Heart left ventricle (tissue), 16 donors: ENCODE measurements at regions not wholly inside any gene's neighbourhood (a gene's known extent, or its start where the extent isn't known, plus 50 kb on each side); places are given as distances from the start of the nearest gene placed in this dataset.

Experiments
- ATAC-seq, 4 donors: fragments of 200-7000 bp; cut with Tn5 transposase; one replicate each; pipeline ENCODE4 v1.9.1; 2020 to 2022; ENCODE audit warnings: moderate library complexity in 4 of 4, mild to moderate bottlenecking in 3 of 4, moderate number of reproducible peaks in 1 of 4
- DNase-seq, 5 donors: peaks; one replicate each; pipeline ENCODE4 v3.0.0-alpha.2; 2020
- H3K27ac ChIP-seq, 12 donors: fragments of 200-600 bp; sonication (generic) in 4 of 12; one replicate each; pipeline versions ENCODE4 v1.5.0 to v1.8.0; 2016 to 2022; ENCODE audit warnings: mild to moderate bottlenecking in 2 of 12
- H3K27me3 ChIP-seq, 9 donors: fragments of 200-600 bp; sonication (generic) in 2 of 9; one replicate each; pipeline versions ENCODE4 v1.5.1 to v1.8.0; 2016 to 2022; ENCODE audit warnings: mild to moderate bottlenecking in 3 of 9
- H3K36me3 ChIP-seq, 9 donors: fragments of 200-600 bp; sonication (generic) in 2 of 9; one replicate each; pipeline versions ENCODE4 v1.5.0 to v1.8.0; 2018 to 2022; ENCODE audit warnings: mild to moderate bottlenecking in 2 of 9
- H3K4me1 ChIP-seq, 12 donors: fragments of 200-600 bp; sonication (generic) in 4 of 12; one replicate each; pipeline versions ENCODE4 v1.5.0 to v1.8.0; 2016 to 2022; ENCODE audit warnings: mild to moderate bottlenecking in 3 of 12
- H3K4me3 ChIP-seq, 12 donors: fragments of 200-600 bp; sonication (generic) in 4 of 12; one replicate each; pipeline versions ENCODE4 v1.5.0 to v1.8.0; 2017 to 2022; ENCODE audit warnings: mild to moderate bottlenecking in 9 of 12, moderate library complexity in 4 of 12
- H3K9me3 ChIP-seq, 12 donors: fragments of 200-600 bp; sonication (generic) in 4 of 12; one replicate each; pipeline versions ENCODE4 v1.5.0 to v1.8.0; 2016 to 2022; ENCODE audit warnings: mild to moderate bottlenecking in 1 of 12
- POLR2A ChIP-seq, 2 donors: fragments of 450-650 bp; IDR thresholded peaks; one replicate each; pipeline ENCODE4 v1.6.1; 2017; ENCODE audit warnings: antibody characterized with exemption in 2 of 2, mild to moderate bottlenecking in 2 of 2, moderate library complexity in 2 of 2
- WGBS, 4 donors: extraction: QIAGEN DNeasy Blood & Tissue Kit in 2 of 4; methylation state at CpG; one replicate each; pipeline versions ENCODE4 v1.1.5 to v1.1.7; 2013 to 2018; 5-methylcytosine and 5-hydroxymethylcytosine counted together
- intact Hi-C, 10 donors: fragments of 100-400 bp; cut with DNase I; formaldehyde crosslinking; loops; one replicate each; pipeline versions ENCODE4 v1.11.1 to v1.14.2; 2022
- TF ChIP-seq, protein P1 (sequence below), 12 donors: fragments of 200-600 bp; sonication (generic) in 4 of 12; IDR thresholded peaks; one replicate each; pipeline versions ENCODE4 v1.5.0 to v1.8.0; 2018 to 2022; ENCODE audit warnings: antibody characterized with exemption in 12 of 12, mild to moderate bottlenecking in 5 of 12
- donor health status: ischemic (EF 13 %, LVEDD 7.1; RV severe dilation, severe dysfunction).
- donor health status: healthy with polysubstance abuse.
- donor health status: DM: no; HTN: yes; CAD: no.
- donor health status: DM: no; HTN: no; CAD: no.
- donor health status: ischemic (EF 25% LVEDD 6.9; RV normal size, moderate dysfunction).
- donor health status: ischemic (EF 25% LVEDD 5.7; RV mildly dilated, moderate dysfunction).
- donor health status: healthy.
- donor health status: DM: yes; HTN: yes; CAD: no.
- donor health status: ischemic (EF 35%, LVEDD 5.7; RV mildly dilated, moderate dysfunction).
- donor health status: nonischemic (EF 11% LVEDD 7.7; RV severe dilation, severe dysfunction).
- donor health status: DM: yes; HTN: yes; CAD: no.
- donor health status: PGD.
- donor health status: ischemic (EF 29% LVEDD 5.4; RV normal size, mild dysfunction).
- donor health status: nonischemic (EF 23%, LVEDD 6.1; RV moderate dilation, normal function).

DNA sequence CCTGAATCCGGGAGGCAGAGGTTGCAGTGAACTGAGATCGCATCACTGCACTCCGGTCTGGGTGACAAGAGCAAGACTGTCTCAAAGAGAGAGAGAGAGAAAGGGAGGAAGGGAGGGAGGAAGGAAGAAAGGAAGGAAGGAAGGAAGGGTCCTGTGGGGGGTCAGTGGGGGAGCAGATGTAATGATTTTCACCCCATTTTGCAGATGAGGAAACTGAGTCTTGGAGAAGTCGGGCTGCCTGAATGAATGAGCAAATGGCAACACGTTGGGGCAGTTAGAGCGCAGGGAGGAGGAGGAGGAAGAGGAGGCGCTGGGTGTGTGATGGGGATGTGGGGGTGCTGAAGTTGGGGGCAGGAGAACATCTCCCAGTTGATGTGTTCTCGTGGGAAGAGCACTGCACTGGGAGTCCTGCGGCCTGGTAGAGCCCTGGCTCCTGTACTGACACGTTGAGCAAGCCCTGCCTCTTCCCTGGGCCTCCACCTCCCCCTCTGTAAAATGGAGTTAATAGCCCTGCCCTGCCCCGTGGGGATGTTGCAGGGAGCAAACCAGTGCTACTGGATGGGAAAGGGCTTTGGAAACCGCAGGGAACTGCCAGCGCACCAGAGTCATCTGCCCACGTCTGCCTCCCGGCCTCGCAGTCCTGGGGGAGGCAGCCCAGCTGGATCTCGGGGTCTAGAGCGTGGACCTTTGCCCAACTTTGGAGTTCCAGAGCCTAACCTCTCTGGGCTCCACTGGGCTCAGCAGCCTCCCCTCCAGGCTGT lies 103.2 kb upstream of the CASZ1 start:
- Histone ChIP-seq H3K27ac (no peak overlapping the region), H3K9me3 (no peaks in the 10 kb centered on the region), H3K36me3 (no peaks in the 10 kb centered on the region), H3K4me1 (peaks cover 0 to 3% (median 0%) of the 10 kb centered on the region in 12 donors), H3K27me3 (peaks cover 0 to 58% (median 3%) of the 10 kb centered on the region in 9 donors), H3K4me3 (no peak overlapping the region)
- 74 to 81% (median 78%) methylated on average over 12 to 18 of the region's 18 CpGs for WGBS, 4 donors
- intact Hi-C loops: no loop called here
- DNase-seq: peak in 2 of 5 donors; percentile 5 to 38
- ATAC-seq: no peak
- TF ChIP-seq, protein P1, sequence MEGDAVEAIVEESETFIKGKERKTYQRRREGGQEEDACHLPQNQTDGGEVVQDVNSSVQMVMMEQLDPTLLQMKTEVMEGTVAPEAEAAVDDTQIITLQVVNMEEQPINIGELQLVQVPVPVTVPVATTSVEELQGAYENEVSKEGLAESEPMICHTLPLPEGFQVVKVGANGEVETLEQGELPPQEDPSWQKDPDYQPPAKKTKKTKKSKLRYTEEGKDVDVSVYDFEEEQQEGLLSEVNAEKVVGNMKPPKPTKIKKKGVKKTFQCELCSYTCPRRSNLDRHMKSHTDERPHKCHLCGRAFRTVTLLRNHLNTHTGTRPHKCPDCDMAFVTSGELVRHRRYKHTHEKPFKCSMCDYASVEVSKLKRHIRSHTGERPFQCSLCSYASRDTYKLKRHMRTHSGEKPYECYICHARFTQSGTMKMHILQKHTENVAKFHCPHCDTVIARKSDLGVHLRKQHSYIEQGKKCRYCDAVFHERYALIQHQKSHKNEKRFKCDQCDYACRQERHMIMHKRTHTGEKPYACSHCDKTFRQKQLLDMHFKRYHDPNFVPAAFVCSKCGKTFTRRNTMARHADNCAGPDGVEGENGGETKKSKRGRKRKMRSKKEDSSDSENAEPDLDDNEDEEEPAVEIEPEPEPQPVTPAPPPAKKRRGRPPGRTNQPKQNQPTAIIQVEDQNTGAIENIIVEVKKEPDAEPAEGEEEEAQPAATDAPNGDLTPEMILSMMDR (IDR thresholded peaks at IDR 0.05): no peak
- no peak for TF ChIP-seq POLR2A (IDR thresholded peaks at IDR 0.05)

DNA sequence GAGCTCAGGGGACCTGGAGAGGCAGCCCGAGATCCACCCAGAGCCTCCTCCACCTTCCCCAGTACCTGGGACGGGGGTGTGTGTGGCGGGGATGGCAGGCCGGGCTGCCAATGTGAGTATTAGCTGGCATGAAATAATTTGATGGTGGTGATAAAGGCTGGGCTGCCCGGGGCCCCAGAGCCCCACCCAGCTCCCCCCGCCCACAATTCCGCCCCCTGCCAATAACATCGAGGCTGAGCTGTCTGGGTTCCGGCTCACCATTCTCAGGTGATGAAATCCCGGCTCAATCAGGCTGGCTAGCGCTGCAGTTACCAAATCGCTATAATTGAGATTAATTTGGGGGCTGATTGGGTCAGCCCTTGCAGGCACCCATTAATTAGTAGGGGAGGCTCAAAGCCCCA lies 103.8 kb upstream of the CASZ1 start:
- ATAC-seq (no peak), DNase-seq (no peak)
- WGBS, 4 donors: 70 to 79% (median 76%) methylated on average over 11 to 12 of the region's 12 CpGs
- Histone ChIP-seq H3K9me3 (no peaks in the 10 kb centered on the region), H3K36me3 (no peaks in the 10 kb centered on the region), H3K27ac (no peak overlapping the region), H3K4me1 (peaks cover 0 to 7% (median 0%) of the 10 kb centered on the region in 12 donors), H3K27me3 (peaks cover 0 to 57% (median 3%) of the 10 kb centered on the region in 9 donors), H3K4me3 (no peak overlapping the region)
- intact Hi-C loops: no loop called here
- no peak for TF ChIP-seq POLR2A (IDR thresholded peaks at IDR 0.05)

DNA sequence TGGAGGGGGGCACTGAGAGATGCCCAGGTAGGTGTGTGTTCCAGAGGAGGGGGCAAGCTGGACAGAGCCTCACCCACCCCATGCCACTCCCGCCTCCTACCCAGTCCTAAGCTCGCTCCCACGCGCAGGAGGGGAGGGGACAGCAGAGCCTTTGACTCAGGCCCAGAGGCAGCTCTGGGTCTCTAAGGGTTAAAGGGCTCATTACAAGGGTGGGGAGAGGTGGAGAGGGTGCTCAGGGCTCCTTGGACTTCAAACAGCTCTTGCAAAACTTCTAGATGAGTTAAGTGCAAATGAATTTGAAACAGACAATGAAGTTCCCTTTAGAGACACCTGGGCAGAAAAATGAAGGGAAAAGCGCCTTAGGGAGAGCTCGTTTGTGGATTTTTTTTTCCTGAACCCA lies 104.2 kb upstream of the CASZ1 start:
- no peaks in the 10 kb centered on the region for H3K9me3 ChIP-seq
- no peak for TF ChIP-seq POLR2A (IDR thresholded peaks at IDR 0.05)
- TF ChIP-seq, protein P1 (IDR thresholded peaks at IDR 0.05): no peak
- no peak for ATAC-seq
- H3K4me3 ChIP-seq: no peak overlapping the region
- peaks cover 0 to 55% (median 3%) of the 10 kb centered on the region in 9 donors for H3K27me3 ChIP-seq
- peaks cover 0 to 7% (median 0%) of the 10 kb centered on the region in 12 donors for H3K4me1 ChIP-seq
- H3K27ac ChIP-seq: no peak overlapping the region
- intact Hi-C loops: no loop called here
- DNase-seq: peak in 2 of 5 donors; percentile 20 to 44
- no peaks in the 10 kb centered on the region for H3K36me3 ChIP-seq
- WGBS, 4 donors: 58 to 77% (median 70%) methylated on average over 4 to 6 of the region's 6 CpGs

DNA sequence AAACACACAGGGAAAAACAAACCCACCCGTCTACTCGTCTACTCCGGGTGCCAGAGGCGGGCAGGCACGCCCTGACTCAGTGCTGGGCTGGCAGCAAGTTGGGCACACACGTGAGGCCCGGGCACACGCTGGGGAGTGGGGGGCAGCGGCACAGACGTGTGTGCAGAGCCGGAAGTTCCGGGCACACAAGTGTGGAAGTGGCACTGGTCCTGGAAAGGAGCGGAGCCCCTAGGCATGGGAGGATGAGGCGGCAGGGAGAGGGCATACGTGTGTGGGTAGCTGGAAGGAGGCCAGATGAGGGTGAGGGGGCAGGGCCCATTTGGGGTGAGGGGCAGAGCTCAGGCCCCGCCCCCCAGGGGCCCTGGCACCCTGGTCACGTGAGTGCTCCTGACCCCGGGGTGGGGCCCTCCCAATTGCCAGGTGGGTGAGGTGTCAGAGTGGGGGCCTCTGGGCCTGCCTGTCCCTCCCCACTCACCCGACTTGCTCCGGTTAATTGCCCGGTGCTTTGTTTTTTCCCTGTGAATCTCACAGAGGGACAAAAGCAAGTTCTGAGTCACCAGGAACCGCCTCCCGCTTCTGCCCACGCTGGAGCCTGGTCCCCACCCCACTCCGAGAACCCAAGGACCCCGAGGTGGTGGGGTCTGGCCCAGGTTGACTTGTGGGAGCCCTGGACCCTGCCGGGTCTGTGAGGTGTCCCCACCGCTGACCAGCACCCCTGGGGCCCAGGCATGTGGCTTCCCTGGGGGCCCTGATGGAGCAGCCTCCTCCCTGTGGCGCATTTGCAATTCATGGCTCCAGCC lies 104.8 kb upstream of the CASZ1 start:
- DNase-seq (peak in 2 of 5 donors; percentile 23 to 32), ATAC-seq (no peak)
- H3K27me3 ChIP-seq: peaks cover 0 to 54% (median 6%) of the 10 kb centered on the region in 9 donors
- no peaks in the 10 kb centered on the region for H3K36me3 ChIP-seq
- H3K27ac ChIP-seq: no peak overlapping the region
- H3K4me1 ChIP-seq: peaks cover 0 to 7% (median 0%) of the 10 kb centered on the region in 12 donors
- H3K9me3 ChIP-seq: no peaks in the 10 kb centered on the region
- H3K4me3 ChIP-seq: no peak overlapping the region
- WGBS, 4 donors: 64 to 73% (median 69%) methylated on average over 24 to 29 of the region's 29 CpGs
- intact Hi-C loops: no loop called here
- TF ChIP-seq, protein P1 (IDR thresholded peaks at IDR 0.05): no peak
- no peak for TF ChIP-seq POLR2A (IDR thresholded peaks at IDR 0.05)
